Mesendoderm (in vitro differentiated cells): ENCODE measurements at regions not wholly inside any gene's neighbourhood (a gene's known extent, or its start where the extent isn't known, plus 50 kb on each side); places are given as distances from the start of the nearest gene placed in this dataset.

ENCODE experiments used
- DNase-seq: peaks from one replicate; pipeline ENCODE4 v3.0.0; 2013
- H2AK5ac ChIP-seq: 2 replicates; pipeline ENCODE4 v1.6.1; 2013; ENCODE audit warnings: low read length, inconsistent platforms
- H2BK120ac ChIP-seq: 2 replicates; pipeline ENCODE4 v1.6.1; 2013; ENCODE audit warnings: low read depth, mild to moderate bottlenecking, low read length, moderate library complexity, mixed read lengths
- H2BK15ac ChIP-seq: replicated peaks from 2 replicates; pipeline ENCODE4 v1.6.1; 2013; ENCODE audit warnings: low read depth, mild to moderate bottlenecking, moderate library complexity
- H2BK5ac ChIP-seq: 2 replicates; pipeline ENCODE4 v1.6.1; 2013; ENCODE audit warnings: low read length, inconsistent platforms
- H3K18ac ChIP-seq: 2 replicates; pipeline ENCODE4 v1.6.1; 2013; ENCODE audit warnings: mild to moderate bottlenecking, low read length, mixed read lengths
- H3K23ac ChIP-seq: one replicate; pipeline ENCODE4 v1.6.1; 2013; ENCODE audit warnings: low read length
- H3K27ac ChIP-seq: 2 replicates; pipeline ENCODE4 v1.5.1; 2013; ENCODE audit warnings: low read depth, mild to moderate bottlenecking, inconsistent platforms, low read length, moderate library complexity
- H3K27me3 ChIP-seq: 2 replicates; pipeline ENCODE4 v1.6.1; 2013; ENCODE audit warnings: low read length, control low read depth, mild to moderate bottlenecking, inconsistent platforms; ENCODE audit not compliant: insufficient read depth, poor library complexity
- H3K36me3 ChIP-seq: 2 replicates; pipeline ENCODE4 v1.6.1; 2013; ENCODE audit warnings: low read length, inconsistent platforms; ENCODE audit not compliant: control insufficient read depth, insufficient read depth
- H3K4ac ChIP-seq: one replicate; pipeline ENCODE4 v1.6.1; 2013; ENCODE audit warnings: low read depth, mild to moderate bottlenecking, low read length, moderate library complexity
- H3K4me1 ChIP-seq: 2 replicates; pipeline ENCODE4 v1.6.1; 2013; ENCODE audit warnings: low read depth, low read length, inconsistent platforms; ENCODE audit not compliant: control insufficient read depth
- H3K4me2 ChIP-seq: 2 replicates; pipeline ENCODE4 v1.6.1; 2013; ENCODE audit warnings: low read length
- H3K4me3 ChIP-seq: 2 replicates; pipeline ENCODE4 v1.5.1; 2013; ENCODE audit warnings: mild to moderate bottlenecking, low read length
- H3K56ac ChIP-seq: one replicate; pipeline ENCODE4 v1.6.1; 2013; ENCODE audit warnings: low read length
- H3K79me1 ChIP-seq: 2 replicates; pipeline ENCODE4 v1.6.1; 2013; ENCODE audit warnings: low read length, inconsistent platforms
- H3K79me2 ChIP-seq: 2 replicates; pipeline ENCODE4 v1.6.1; 2013; ENCODE audit warnings: mild to moderate bottlenecking, low read length; ENCODE audit not compliant: control insufficient read depth, insufficient read depth
- H3K9ac ChIP-seq: 2 replicates; pipeline ENCODE4 v1.6.1; 2013; ENCODE audit warnings: low read length, inconsistent platforms
- H4K5ac ChIP-seq: one replicate; pipeline ENCODE4 v1.6.1; 2013; ENCODE audit warnings: low read length
- H4K8ac ChIP-seq: one replicate; pipeline ENCODE4 v1.6.1; 2013; ENCODE audit warnings: low read depth, mild to moderate bottlenecking, control low read depth, low read length, moderate library complexity
- WGBS: extraction: QIAGEN DNeasy Blood & Tissue Kit; methylation state at CpG from one replicate; pipeline ENCODE4 v1.1.7; 2013; ENCODE audit warnings: low lambda C conversion rate, missing lambda C conversion rate; ENCODE audit not compliant: insufficient coverage; ENCODE audit errors: extremely low coverage; 5-methylcytosine and 5-hydroxymethylcytosine counted together

DNA sequence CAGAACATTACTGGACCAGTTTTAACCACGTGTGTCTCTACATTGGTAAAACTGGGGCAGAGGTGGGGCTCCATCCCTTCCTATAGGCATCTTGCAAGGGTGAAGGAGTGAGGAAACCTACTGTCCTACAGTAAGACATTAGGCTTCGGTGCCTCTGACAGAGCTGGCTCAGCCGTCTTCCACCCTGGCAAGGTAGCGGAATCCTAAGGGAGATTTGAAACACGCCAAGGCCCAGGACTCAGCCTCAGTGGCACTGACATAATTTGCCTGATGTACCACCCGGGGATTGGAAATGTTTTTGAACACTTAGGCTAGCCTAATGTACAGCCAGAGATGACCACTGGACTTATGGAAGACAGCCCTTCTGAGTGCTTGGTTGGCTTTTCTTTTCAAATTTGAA lies 329.7 kb upstream of the IRX1 start:
- no peak overlapping the region for H2BK120ac ChIP-seq
- no peaks in the 10 kb centered on the region for H3K27me3 ChIP-seq
- H3K27ac ChIP-seq: no peak overlapping the region
- H2BK15ac ChIP-seq: no peak overlapping the region
- no peak overlapping the region for H2BK5ac ChIP-seq
- H3K36me3 ChIP-seq: no peaks in the 10 kb centered on the region
- H3K4me1 ChIP-seq: no peaks in the 10 kb centered on the region
- H3K4ac ChIP-seq: no peak overlapping the region
- no peak overlapping the region for H2AK5ac ChIP-seq
- H4K8ac ChIP-seq: no peak overlapping the region
- no CpG with 5 or more reads among the region's 6 CpGs for WGBS
- no peak overlapping the region for H3K18ac ChIP-seq
- no peak overlapping the region for H3K4me2 ChIP-seq
- no peak overlapping the region for H4K5ac ChIP-seq
- no peak overlapping the region for H3K4me3 ChIP-seq
- H3K79me2 ChIP-seq: no peaks in the 10 kb centered on the region
- H3K9ac ChIP-seq: no peak overlapping the region
- no peak for DNase-seq
- no peak overlapping the region for H3K23ac ChIP-seq
- no peak overlapping the region for H3K56ac ChIP-seq
- no peaks in the 10 kb centered on the region for H3K79me1 ChIP-seq

DNA sequence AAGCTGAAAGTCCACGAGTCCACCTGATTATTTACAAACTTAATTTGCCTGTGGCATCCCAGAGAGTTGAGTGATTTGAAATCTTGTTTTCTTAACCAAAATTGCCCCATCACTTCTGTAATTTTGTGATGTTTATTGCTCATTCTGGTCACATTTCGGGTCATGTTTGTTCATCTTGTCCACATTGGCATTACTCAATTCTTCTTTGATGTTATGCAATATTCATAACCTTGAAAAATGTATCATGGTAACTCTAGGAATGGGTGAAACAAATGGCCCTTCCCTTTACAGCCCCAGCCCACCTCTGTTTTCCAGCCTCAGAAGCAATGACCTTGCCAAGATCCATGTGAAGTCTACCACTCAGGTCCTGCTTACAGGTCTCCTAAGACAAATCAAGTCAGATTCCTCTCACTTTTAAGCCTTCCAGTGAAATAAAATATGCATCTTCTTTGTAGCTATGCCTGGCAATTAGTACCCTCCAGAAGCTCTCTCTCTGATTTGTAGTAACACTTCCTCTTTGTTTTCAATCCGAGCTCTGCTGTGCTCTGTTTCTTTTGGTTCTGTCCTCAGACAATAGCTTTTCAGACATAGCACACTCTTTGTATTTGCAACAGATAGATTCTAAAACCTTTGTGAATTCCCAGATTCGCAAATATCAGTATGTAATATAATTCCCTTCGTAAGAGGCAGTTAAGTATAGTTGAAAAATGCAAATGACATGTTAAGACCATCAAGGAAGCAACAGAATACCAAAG lies 330.3 kb upstream of the IRX1 start:
- H4K5ac ChIP-seq: no peak overlapping the region
- no peak overlapping the region for H3K4me2 ChIP-seq
- no peak overlapping the region for H3K4ac ChIP-seq
- no CpG with 5 or more reads among the region's 5 CpGs for WGBS
- H3K56ac ChIP-seq: no peak overlapping the region
- no peak overlapping the region for H3K9ac ChIP-seq
- no peak overlapping the region for H3K27ac ChIP-seq
- H2BK15ac ChIP-seq: no peak overlapping the region
- no peak overlapping the region for H2BK120ac ChIP-seq
- H2BK5ac ChIP-seq: no peak overlapping the region
- no peaks in the 10 kb centered on the region for H3K4me1 ChIP-seq
- no peak overlapping the region for H3K4me3 ChIP-seq
- H3K79me1 ChIP-seq: no peaks in the 10 kb centered on the region
- no peak for DNase-seq
- no peak overlapping the region for H3K23ac ChIP-seq
- no peak overlapping the region for H2AK5ac ChIP-seq
- no peaks in the 10 kb centered on the region for H3K36me3 ChIP-seq
- H3K27me3 ChIP-seq: no peaks in the 10 kb centered on the region
- no peak overlapping the region for H3K18ac ChIP-seq
- no peak overlapping the region for H4K8ac ChIP-seq
- no peaks in the 10 kb centered on the region for H3K79me2 ChIP-seq

DNA sequence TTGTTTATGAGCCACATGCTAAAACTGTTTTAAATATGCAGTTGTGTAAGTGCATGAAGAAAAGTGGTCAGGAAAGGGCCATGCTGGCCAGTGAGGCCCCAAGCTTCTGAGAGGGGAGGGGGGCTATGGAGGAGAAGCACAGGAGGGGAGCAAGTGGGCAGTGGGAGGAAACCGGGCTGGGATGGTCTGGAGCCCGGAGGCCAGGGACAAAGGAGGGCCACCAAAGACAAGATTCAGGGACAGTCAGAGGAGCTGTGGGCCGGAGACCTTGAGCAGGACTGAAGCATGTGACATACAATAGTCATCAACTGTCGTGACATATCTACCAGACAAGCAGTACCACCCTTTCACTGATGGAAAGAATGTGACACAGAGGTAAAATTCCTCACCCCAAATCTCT lies 333.2 kb upstream of the IRX1 start:
- Histone ChIP-seq H3K4me2 (no peak overlapping the region), H2BK5ac (no peak overlapping the region), H3K27ac (no peak overlapping the region), H3K27me3 (no peaks in the 10 kb centered on the region), H3K4me1 (no peaks in the 10 kb centered on the region), H4K5ac (no peak overlapping the region), H3K36me3 (no peaks in the 10 kb centered on the region), H4K8ac (no peak overlapping the region), H3K56ac (no peak overlapping the region), H3K23ac (no peak overlapping the region), H2AK5ac (no peak overlapping the region), H3K4me3 (no peak overlapping the region), H3K79me1 (no peaks in the 10 kb centered on the region), H3K79me2 (no peaks in the 10 kb centered on the region), H3K9ac (no peak overlapping the region), H3K4ac (no peak overlapping the region), H2BK15ac (no peak overlapping the region), H3K18ac (no peak overlapping the region), H2BK120ac (no peak overlapping the region)
- no CpG with 5 or more reads among the region's 4 CpGs for WGBS
- no peak for DNase-seq

DNA sequence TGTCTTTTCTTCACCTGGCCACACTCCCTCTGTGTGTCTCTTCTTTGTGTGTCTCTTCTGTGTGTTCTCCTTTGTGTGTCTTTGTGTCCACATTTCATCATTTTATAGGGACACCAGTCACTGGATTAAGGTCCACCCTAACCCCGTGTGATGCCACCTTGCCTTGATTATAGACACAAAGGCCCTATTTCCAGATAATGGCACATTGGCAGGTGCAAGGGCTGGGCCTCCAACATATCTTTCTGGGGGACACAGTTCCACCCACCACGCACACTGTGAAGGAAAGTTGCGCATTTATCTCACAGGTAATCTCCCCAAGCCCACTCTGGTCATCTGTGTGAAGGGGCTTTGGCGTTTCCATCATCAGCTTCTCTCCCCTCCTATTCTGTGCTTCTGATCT lies 334.6 kb upstream of the IRX1 start:
- WGBS: no CpG with 5 or more reads among the region's 4 CpGs
- H2BK120ac ChIP-seq: no peak overlapping the region
- no peak for DNase-seq

DNA sequence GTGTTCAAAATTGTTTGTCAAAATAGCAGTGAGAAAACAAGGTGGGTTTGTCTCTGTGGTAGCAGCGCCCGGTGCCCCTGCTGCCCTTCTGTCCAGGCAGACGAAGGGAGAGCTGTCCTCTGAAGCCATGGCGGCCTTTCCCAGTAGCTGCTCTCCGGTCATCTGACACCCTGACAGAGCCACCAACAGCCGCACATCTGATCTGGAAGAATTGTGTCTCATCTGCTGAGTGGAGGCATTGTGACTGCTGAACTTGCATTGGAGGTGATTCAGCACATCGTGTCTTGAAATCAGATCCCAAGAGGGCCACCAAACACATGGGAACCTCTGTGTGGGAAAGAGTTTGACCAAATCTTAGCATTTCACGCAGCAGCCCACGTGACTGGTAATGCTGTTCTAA lies 337.6 kb upstream of the IRX1 start:
- Histone ChIP-seq H3K4me1 (no peaks in the 10 kb centered on the region), H4K5ac (no peak overlapping the region), H3K23ac (no peak overlapping the region), H2BK120ac (no peak overlapping the region), H3K27me3 (no peaks in the 10 kb centered on the region), H3K36me3 (no peaks in the 10 kb centered on the region), H3K4me2 (no peak overlapping the region), H4K8ac (no peak overlapping the region), H3K18ac (no peak overlapping the region), H3K4ac (no peak overlapping the region), H3K56ac (no peak overlapping the region), H3K4me3 (no peak overlapping the region), H2BK15ac (no peak overlapping the region), H3K79me1 (no peaks in the 10 kb centered on the region), H3K79me2 (no peaks in the 10 kb centered on the region), H3K9ac (no peak overlapping the region), H2BK5ac (no peak overlapping the region), H2AK5ac (no peak overlapping the region), H3K27ac (no peak overlapping the region)
- DNase-seq: no peak
- no CpG with 5 or more reads among the region's 9 CpGs for WGBS

More for the DNA sequence above, 334.6 kb upstream of the IRX1 start:
- Histone ChIP-seq H3K4ac (no peak overlapping the region), H3K79me2 (no peaks in the 10 kb centered on the region), H3K79me1 (no peaks in the 10 kb centered on the region), H2AK5ac (no peak overlapping the region), H3K4me1 (no peaks in the 10 kb centered on the region), H3K36me3 (no peaks in the 10 kb centered on the region), H3K4me3 (no peak overlapping the region), H3K27ac (no peak overlapping the region), H3K4me2 (no peak overlapping the region), H2BK15ac (no peak overlapping the region), H3K23ac (no peak overlapping the region), H3K56ac (no peak overlapping the region), H3K18ac (no peak overlapping the region), H3K9ac (no peak overlapping the region), H3K27me3 (no peaks in the 10 kb centered on the region), H4K5ac (no peak overlapping the region), H4K8ac (no peak overlapping the region), H2BK5ac (no peak overlapping the region)

DNA sequence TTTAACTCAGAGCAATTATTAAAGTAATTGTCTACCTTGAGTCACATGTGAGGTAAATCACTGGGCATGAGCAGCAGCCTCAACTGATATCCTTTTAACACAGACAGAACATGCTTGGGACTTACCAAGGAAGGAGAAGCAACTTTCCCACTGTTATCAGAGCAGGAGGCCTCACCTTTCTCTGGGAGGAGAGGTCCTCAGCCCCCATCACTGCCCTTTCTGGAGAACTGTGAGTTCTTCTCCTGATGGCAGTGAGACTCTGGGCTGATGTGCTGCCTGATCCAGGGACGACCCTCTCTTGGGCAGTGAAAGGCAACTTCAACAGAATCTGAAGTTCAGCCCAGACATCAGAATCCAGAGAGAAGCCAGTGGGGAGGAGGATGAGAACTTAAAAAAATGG lies 343.4 kb upstream of the IRX1 start:
- no peaks in the 10 kb centered on the region for H3K79me2 ChIP-seq
- H3K36me3 ChIP-seq: no peaks in the 10 kb centered on the region
- no peak overlapping the region for H4K5ac ChIP-seq
- H3K79me1 ChIP-seq: no peaks in the 10 kb centered on the region
- no peak overlapping the region for H3K18ac ChIP-seq
- H2BK120ac ChIP-seq: no peak overlapping the region
- no peak overlapping the region for H3K4me3 ChIP-seq
- no peak overlapping the region for H3K56ac ChIP-seq
- no peak overlapping the region for H2BK5ac ChIP-seq
- H2BK15ac ChIP-seq: no peak overlapping the region
- H3K4ac ChIP-seq: no peak overlapping the region
- H3K23ac ChIP-seq: no peak overlapping the region
- no peak overlapping the region for H3K27ac ChIP-seq
- no CpG with 5 or more reads among the region's 1 CpG for WGBS
- H3K27me3 ChIP-seq: no peaks in the 10 kb centered on the region
- no peak overlapping the region for H3K4me2 ChIP-seq
- peaks cover 2% of the 10 kb centered on the region for H3K4me1 ChIP-seq
- H4K8ac ChIP-seq: no peak overlapping the region
- no peak overlapping the region for H3K9ac ChIP-seq
- no peak overlapping the region for H2AK5ac ChIP-seq
- DNase-seq: no peak
